ENCODE measurements at regions not wholly inside any gene's neighbourhood (a gene's known extent, or its start where the extent isn't known, plus 50 kb on each side); places are given as distances from the start of the nearest gene placed in this dataset.

DNA sequence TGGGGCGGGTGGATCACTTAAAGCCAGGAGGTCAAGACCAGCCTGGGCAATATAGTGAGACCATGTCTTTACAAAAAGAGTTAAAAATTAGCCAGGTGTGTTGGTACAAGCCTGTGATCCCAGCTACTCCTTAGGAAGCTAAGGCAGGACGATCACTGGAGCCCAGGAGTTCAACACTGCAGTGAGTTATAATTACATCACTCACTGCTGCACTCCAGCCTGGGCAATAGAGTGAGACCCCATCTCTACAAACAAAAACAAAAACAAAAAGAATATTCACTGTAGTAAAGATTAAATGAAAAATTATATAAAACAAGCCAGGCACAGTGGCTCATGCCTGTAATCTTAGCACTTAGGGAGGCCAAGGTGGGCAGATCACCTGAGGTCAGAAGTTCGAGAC, 1047.6 kb upstream of the AUTS2 start:
- H3K36me3 ChIP-seq (ENCODE audit: control insufficient read depth in 2 of 2, insufficient read depth in 1 of 2, low read length in 2 of 2): no peaks in the 10 kb centered on the region
- H3K9me3 ChIP-seq (ENCODE audit: control insufficient read depth, insufficient read depth, low read depth, low read length): no peaks in the 10 kb centered on the region
- H3K4me3 ChIP-seq (ENCODE audit: low read depth, low read length): no peak overlapping the region
- H3K27ac ChIP-seq (ENCODE audit: extremely low read depth, low read depth, low read length): no peak overlapping the region
- ChIA-PET CTCF (no interaction called here), POLR2A (no interaction called here)
- TF ChIP-seq ZBTB17 (tag by site-specific recombination; IDR thresholded peaks at IDR 0.05) (no peak), SALL2 (tag by site-specific recombination; IDR thresholded peaks at IDR 0.05; ENCODE audit: borderline replicate concordance) (no peak), ZFP37 (tag by site-specific recombination; IDR thresholded peaks at IDR 0.05) (no peak), SCRT2 (tag by site-specific recombination; IDR thresholded peaks at IDR 0.05) (no peak), ZNF558 (tag by site-specific recombination; IDR thresholded peaks at IDR 0.05) (no peak), ZNF2 (tag by site-specific recombination; IDR thresholded peaks at IDR 0.05) (no peak), ZNF560 (tag by site-specific recombination; IDR thresholded peaks at IDR 0.05; ENCODE audit: borderline replicate concordance) (no peak), ZBTB7A (tag by site-specific recombination; IDR thresholded peaks at IDR 0.05; ENCODE audit: low read depth) (no peak), ZNF138 (tag by site-specific recombination; IDR thresholded peaks at IDR 0.05; ENCODE audit: borderline replicate concordance) (no peak), ZNF791 (tag by site-specific recombination; IDR thresholded peaks at IDR 0.05) (no peak), OSR2 (tag by site-specific recombination; IDR thresholded peaks at IDR 0.05) (no peak), ZNF76 (tag by site-specific recombination; IDR thresholded peaks at IDR 0.05; ENCODE audit: borderline replicate concordance, low read depth) (no peak), ZNF426 (tag by site-specific recombination; IDR thresholded peaks at IDR 0.05) (no peak), ZNF202 (tag by site-specific recombination; IDR thresholded peaks at IDR 0.05; ENCODE audit: borderline replicate concordance) (no peak), HOXA7 (CRISPR knock-in tag; IDR thresholded peaks at IDR 0.05; ENCODE audit: borderline replicate concordance) (no peak), ZNF660 (tag by site-specific recombination; IDR thresholded peaks at IDR 0.05) (no peak), ZNF112 (tag by site-specific recombination; IDR thresholded peaks at IDR 0.05) (no peak), ZNF626 (tag by site-specific recombination; IDR thresholded peaks at IDR 0.05) (no peak)
- TF ChIP-seq, protein P1, sequence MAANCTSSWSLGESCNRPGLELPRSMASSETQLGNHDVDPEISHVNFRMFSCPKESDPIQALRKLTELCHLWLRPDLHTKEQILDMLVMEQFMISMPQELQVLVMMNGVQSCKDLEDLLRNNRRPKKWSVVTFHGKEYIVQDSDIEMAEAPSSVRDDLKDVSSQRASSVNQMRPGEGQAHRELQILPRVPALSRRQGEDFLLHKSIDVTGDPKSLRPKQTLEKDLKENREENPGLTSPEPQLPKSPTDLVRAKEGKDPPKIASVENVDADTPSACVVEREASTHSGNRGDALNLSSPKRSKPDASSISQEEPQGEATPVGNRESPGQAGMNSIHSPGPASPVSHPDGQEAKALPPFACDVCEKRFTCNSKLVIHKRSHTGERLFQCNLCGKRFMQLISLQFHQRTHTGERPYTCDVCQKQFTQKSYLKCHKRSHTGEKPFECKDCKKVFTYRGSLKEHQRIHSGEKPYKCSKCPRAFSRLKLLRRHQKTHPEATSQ (tag by site-specific recombination; IDR thresholded peaks at IDR 0.05): no peak
- TF ChIP-seq, protein P2, sequence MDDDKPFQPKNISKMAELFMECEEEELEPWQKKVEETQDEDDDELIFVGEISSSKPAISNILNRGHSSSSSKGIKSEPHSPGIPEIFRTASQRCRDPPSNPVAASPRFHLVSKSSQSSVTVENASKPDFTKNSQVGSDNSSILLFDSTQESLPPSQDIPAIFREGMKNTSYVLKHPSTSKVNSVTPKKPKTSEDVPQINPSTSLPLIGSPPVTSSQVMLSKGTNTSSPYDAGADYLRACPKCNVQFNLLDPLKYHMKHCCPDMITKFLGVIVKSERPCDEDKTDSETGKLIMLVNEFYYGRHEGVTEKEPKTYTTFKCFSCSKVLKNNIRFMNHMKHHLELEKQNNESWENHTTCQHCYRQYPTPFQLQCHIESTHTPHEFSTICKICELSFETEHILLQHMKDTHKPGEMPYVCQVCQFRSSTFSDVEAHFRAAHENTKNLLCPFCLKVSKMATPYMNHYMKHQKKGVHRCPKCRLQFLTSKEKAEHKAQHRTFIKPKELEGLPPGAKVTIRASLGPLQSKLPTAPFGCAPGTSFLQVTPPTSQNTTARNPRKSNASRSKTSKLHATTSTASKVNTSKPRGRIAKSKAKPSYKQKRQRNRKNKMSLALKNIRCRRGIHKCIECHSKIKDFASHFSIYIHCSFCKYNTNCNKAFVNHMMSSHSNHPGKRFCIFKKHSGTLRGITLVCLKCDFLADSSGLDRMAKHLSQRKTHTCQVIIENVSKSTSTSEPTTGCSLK (tag by site-specific recombination; IDR thresholded peaks at IDR 0.05): no peak
- H3K4me1 ChIP-seq (ENCODE audit: control insufficient read depth, insufficient read depth, low read length): no peaks in the 10 kb centered on the region

DNA sequence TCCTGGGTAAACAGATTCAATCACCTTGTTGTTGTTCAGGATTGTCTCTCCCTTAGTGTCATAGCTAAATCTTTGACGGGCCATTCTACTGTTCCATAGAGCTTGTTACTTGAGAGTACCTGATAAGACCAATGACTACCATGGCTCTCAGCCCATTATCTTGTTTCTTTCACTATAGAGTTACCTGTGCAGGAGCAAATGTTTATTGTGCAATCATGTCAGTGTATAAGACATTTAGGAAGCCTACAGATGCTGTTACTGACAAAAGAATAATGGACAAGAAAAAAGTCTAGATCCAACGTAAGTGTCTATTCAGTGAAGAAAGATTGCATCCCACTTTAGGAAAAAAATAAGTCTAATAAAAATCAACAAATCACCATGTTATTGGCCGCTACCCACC, 1041.7 kb upstream of the AUTS2 start:
- H3K4me3 ChIP-seq (ENCODE audit: low read depth, low read length): no peak overlapping the region
- no peak overlapping the region for H3K27ac ChIP-seq (ENCODE audit: extremely low read depth, low read depth, low read length)
- no peaks in the 10 kb centered on the region for H3K4me1 ChIP-seq (ENCODE audit: control insufficient read depth, insufficient read depth, low read length)
- H3K9me3 ChIP-seq (ENCODE audit: control insufficient read depth, insufficient read depth, low read depth, low read length): no peaks in the 10 kb centered on the region
- POLR2A ChIA-PET: no interaction called here
- H3K36me3 ChIP-seq (ENCODE audit: control insufficient read depth in 2 of 2, insufficient read depth in 1 of 2, low read length in 2 of 2): no peaks in the 10 kb centered on the region
- CTCF ChIA-PET: no interaction called here
- no peak for TF ChIP-seq ZNF248 (tag by site-specific recombination; IDR thresholded peaks at IDR 0.05)
- TF ChIP-seq SCRT1 (tag by site-specific recombination; IDR thresholded peaks at IDR 0.05; ENCODE audit: borderline replicate concordance): no peak
- no peak for TF ChIP-seq ZNF2 (tag by site-specific recombination; IDR thresholded peaks at IDR 0.05)
- TF ChIP-seq SP2 (tag by site-specific recombination; IDR thresholded peaks at IDR 0.05): no peak
- no peak for TF ChIP-seq BCL11B (tag by site-specific recombination; IDR thresholded peaks at IDR 0.05; ENCODE audit: low read depth)
- TF ChIP-seq ZNF521 (tag by site-specific recombination; IDR thresholded peaks at IDR 0.05): no peak
- TF ChIP-seq, protein P3, sequence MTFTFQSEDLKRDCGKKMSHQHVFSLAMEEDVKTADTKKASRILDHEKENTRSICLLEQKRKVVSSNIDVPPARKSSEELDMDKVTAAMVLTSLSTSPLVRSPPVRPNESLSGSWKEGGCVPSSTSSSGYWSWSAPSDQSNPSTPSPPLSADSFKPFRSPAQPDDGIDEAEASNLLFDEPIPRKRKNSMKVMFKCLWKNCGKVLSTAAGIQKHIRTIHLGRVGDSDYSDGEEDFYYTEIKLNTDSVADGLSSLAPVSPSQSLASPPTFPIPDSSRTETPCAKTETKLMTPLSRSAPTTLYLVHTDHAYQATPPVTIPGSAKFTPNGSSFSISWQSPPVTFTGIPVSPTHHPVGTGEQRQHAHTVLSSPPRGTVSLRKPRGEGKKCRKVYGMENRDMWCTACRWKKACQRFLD (tag by site-specific recombination; IDR thresholded peaks at IDR 0.05): no peak
- TF ChIP-seq ZNF549 (tag by site-specific recombination; IDR thresholded peaks at IDR 0.05): no peak
- TF ChIP-seq ZNF114 (tag by site-specific recombination; IDR thresholded peaks at IDR 0.05): no peak
- TF ChIP-seq ZBTB21 (tag by site-specific recombination; IDR thresholded peaks at IDR 0.05): no peak
- TF ChIP-seq, protein P4, sequence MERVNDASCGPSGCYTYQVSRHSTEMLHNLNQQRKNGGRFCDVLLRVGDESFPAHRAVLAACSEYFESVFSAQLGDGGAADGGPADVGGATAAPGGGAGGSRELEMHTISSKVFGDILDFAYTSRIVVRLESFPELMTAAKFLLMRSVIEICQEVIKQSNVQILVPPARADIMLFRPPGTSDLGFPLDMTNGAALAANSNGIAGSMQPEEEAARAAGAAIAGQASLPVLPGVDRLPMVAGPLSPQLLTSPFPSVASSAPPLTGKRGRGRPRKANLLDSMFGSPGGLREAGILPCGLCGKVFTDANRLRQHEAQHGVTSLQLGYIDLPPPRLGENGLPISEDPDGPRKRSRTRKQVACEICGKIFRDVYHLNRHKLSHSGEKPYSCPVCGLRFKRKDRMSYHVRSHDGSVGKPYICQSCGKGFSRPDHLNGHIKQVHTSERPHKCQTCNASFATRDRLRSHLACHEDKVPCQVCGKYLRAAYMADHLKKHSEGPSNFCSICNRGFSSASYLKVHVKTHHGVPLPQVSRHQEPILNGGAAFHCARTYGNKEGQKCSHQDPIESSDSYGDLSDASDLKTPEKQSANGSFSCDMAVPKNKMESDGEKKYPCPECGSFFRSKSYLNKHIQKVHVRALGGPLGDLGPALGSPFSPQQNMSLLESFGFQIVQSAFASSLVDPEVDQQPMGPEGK (tag by site-specific recombination; IDR thresholded peaks at IDR 0.05): no peak
- TF ChIP-seq ZNF324 (tag by site-specific recombination; IDR thresholded peaks at IDR 0.05): no peak

Measured in HEK293 (cell line).